ENCODE measurements at regions not wholly inside any gene's neighbourhood (a gene's known extent, or its start where the extent isn't known, plus 50 kb on each side); places are given as distances from the start of the nearest gene placed in this dataset.

- TF ChIP-seq POLR2A (IDR thresholded peaks at IDR 0.05) = no peak
- no peak for TF ChIP-seq CTCF (IDR thresholded peaks at IDR 0.05)
- TF ChIP-seq EP300 (IDR thresholded peaks at IDR 0.05) = no peak
- no peak for TF ChIP-seq POLR2AphosphoS5 (IDR thresholded peaks at IDR 0.05)
These were observed 571.5 kb upstream of the PSMD7 start for GRCh38 chr16:73725156-73725555.

Data from upper lobe of left lung (tissue), 4 donors.